H9 (cell line): ENCODE measurements at regions not wholly inside any gene's neighbourhood (a gene's known extent, or its start where the extent isn't known, plus 50 kb on each side); places are given as distances from the start of the nearest gene placed in this dataset.

Source experiments
- DNase-seq: peaks from one replicate; pipeline ENCODE4 v3.0.0-alpha.2; 2017
- H2AFZ ChIP-seq: one replicate; pipeline ENCODE4 v1.6.1; 2013; ENCODE audit warnings: mild to moderate bottlenecking, low read length, control low read depth, moderate library complexity
- H2AK5ac ChIP-seq: 2 replicates; pipeline ENCODE4 v1.6.1; 2013; ENCODE audit warnings: low read length, control low read depth, mixed read lengths; ENCODE audit not compliant: insufficient read length
- H2BK120ac ChIP-seq: one replicate; pipeline ENCODE4 v1.6.1; 2013; ENCODE audit warnings: low read depth, mild to moderate bottlenecking, low read length, control low read depth, inconsistent platforms; ENCODE audit not compliant: poor library complexity, severe bottlenecking
- H2BK12ac ChIP-seq: 2 replicates; pipeline ENCODE4 v1.6.1; 2013; ENCODE audit warnings: low read length, control low read depth, mixed read lengths, low read depth; ENCODE audit not compliant: insufficient read length
- H2BK15ac ChIP-seq: 2 replicates; pipeline ENCODE4 v1.6.1; 2013; ENCODE audit warnings: low read depth, low read length, control low read depth
- H2BK20ac ChIP-seq: one replicate; pipeline ENCODE4 v1.6.1; 2013; ENCODE audit warnings: low read depth, mild to moderate bottlenecking, low read length, control low read depth, inconsistent platforms; ENCODE audit not compliant: poor library complexity, severe bottlenecking
- H2BK5ac ChIP-seq: 2 replicates; pipeline ENCODE4 v1.6.1; 2013; ENCODE audit warnings: low read length, control low read depth, mixed read lengths; ENCODE audit not compliant: insufficient read length
- H3K14ac ChIP-seq: 2 replicates; pipeline ENCODE4 v1.6.1; 2013; ENCODE audit warnings: low read length, control low read depth; ENCODE audit not compliant: insufficient read depth
- H3K18ac ChIP-seq: 2 replicates; pipeline ENCODE4 v1.6.1; 2013; ENCODE audit warnings: low read depth, mild to moderate bottlenecking, mixed read lengths, low read length, control low read depth; ENCODE audit not compliant: insufficient read length
- H3K23ac ChIP-seq: 2 replicates; pipeline ENCODE4 v1.6.1; 2013; ENCODE audit warnings: low read length, control low read depth, mixed read lengths, low read depth; ENCODE audit not compliant: insufficient read length
- H3K23me2 ChIP-seq: 2 replicates; pipeline ENCODE4 v1.6.1; 2013; ENCODE audit warnings: low read depth, mild to moderate bottlenecking, mixed read lengths, low read length, control low read depth; ENCODE audit not compliant: insufficient read length, poor library complexity, severe bottlenecking
- H3K27ac ChIP-seq: 2 replicates; pipeline ENCODE4 v1.5.1; 2013; ENCODE audit warnings: low read length, control low read depth, mixed read lengths, low read depth; ENCODE audit not compliant: insufficient read length
- H3K27me3 ChIP-seq: 2 replicates; pipeline ENCODE4 v1.6.1; 2013; ENCODE audit warnings: low read length, control low read depth, inconsistent platforms; ENCODE audit not compliant: insufficient read depth
- H3K4ac ChIP-seq: 2 replicates; pipeline ENCODE4 v1.6.1; 2013; ENCODE audit warnings: low read depth, mild to moderate bottlenecking, control low read depth, inconsistent platforms, low read length, moderate library complexity
- H3K4me1 ChIP-seq: 2 replicates; pipeline ENCODE4 v1.6.1; 2013; ENCODE audit warnings: low read length, control low read depth, inconsistent platforms; ENCODE audit not compliant: insufficient read depth
- H3K4me2 ChIP-seq: 2 replicates; pipeline ENCODE4 v1.6.1; 2013; ENCODE audit warnings: low read length, control low read depth, mixed read lengths; ENCODE audit not compliant: insufficient read length, insufficient read depth
- H3K56ac ChIP-seq: 2 replicates; pipeline ENCODE4 v1.6.1; 2013; ENCODE audit warnings: low read depth, mild to moderate bottlenecking, mixed read lengths, low read length, control low read depth; ENCODE audit not compliant: insufficient read length
- H3K79me1 ChIP-seq: 2 replicates; pipeline ENCODE4 v1.6.1; 2013; ENCODE audit warnings: low read depth, mild to moderate bottlenecking, moderate library complexity, low read length, control low read depth, inconsistent platforms; ENCODE audit not compliant: insufficient read depth, poor library complexity, severe bottlenecking
- H3K79me2 ChIP-seq: 2 replicates; pipeline ENCODE4 v1.6.1; 2013; ENCODE audit warnings: low read length, control low read depth, inconsistent platforms; ENCODE audit not compliant: insufficient read depth
- H3K9ac ChIP-seq: 2 replicates; pipeline ENCODE4 v1.6.1; 2013; ENCODE audit warnings: low read length, control low read depth, mixed read lengths; ENCODE audit not compliant: insufficient read length; ENCODE audit errors: extremely low read depth
- H3K9me3 ChIP-seq: one replicate; pipeline ENCODE4 v1.6.1; 2013; ENCODE audit warnings: low read depth, low read length, inconsistent platforms; ENCODE audit not compliant: control insufficient read depth
- H3T11ph ChIP-seq: one replicate; pipeline ENCODE4 v1.6.1; 2013; ENCODE audit warnings: mild to moderate bottlenecking, low read length, control low read depth, inconsistent platforms
- H4K20me1 ChIP-seq: one replicate; pipeline ENCODE4 v1.6.1; 2013; ENCODE audit not compliant: control insufficient read depth, insufficient read length, insufficient read depth
- H4K5ac ChIP-seq: 2 replicates; pipeline ENCODE4 v1.6.1; 2013; ENCODE audit warnings: low read depth, mild to moderate bottlenecking, mixed read lengths, low read length, control low read depth; ENCODE audit not compliant: insufficient read length
- H4K8ac ChIP-seq: replicated peaks from 2 replicates; pipeline ENCODE4 v1.6.1; 2013; ENCODE audit warnings: low read length, control low read depth, mixed read lengths, low read depth; ENCODE audit not compliant: insufficient read length
- H4K91ac ChIP-seq: 2 replicates; pipeline ENCODE4 v1.6.1; 2013; ENCODE audit warnings: low read depth, mild to moderate bottlenecking, moderate library complexity, mixed read lengths, low read length, control low read depth; ENCODE audit not compliant: insufficient read length
- H3K27ac Mint-ChIP-seq, 3 experiments: 2 replicates in 2 of 3; 3 replicates in 1 of 3; pipeline ENCODE4 v1.8.0; 2020 to 2021; ENCODE audit warnings: mixed read lengths in 3 of 3, mild to moderate bottlenecking in 1 of 3, moderate library complexity in 1 of 3
- H3K27me3 Mint-ChIP-seq: 2 replicates; pipeline ENCODE4 v1.8.0; 2021; ENCODE audit warnings: low read depth, mild to moderate bottlenecking, moderate library complexity, mixed read lengths
- H3K36me3 Mint-ChIP-seq, 3 experiments: 2 replicates in 2 of 3; 3 replicates in 1 of 3; pipeline ENCODE4 v1.8.0; 2020 to 2021; ENCODE audit warnings: low read depth in 3 of 3, mixed read lengths in 3 of 3; ENCODE audit not compliant: insufficient read depth in 1 of 3
- H3K4me1 Mint-ChIP-seq, 2 experiments: 2 replicates each; pipeline ENCODE4 v1.8.0; 2020; ENCODE audit warnings: mixed read lengths in 2 of 2
- H3K4me3 Mint-ChIP-seq, 2 experiments: 2 replicates in 1 of 2; 3 replicates in 1 of 2; pipeline ENCODE4 v1.8.0; 2020 to 2021; ENCODE audit warnings: mild to moderate bottlenecking in 2 of 2, mixed read lengths in 2 of 2, moderate library complexity in 1 of 2
- H3K9me3 Mint-ChIP-seq, 2 experiments: 2 replicates in 1 of 2; 3 replicates in 1 of 2; pipeline ENCODE4 v1.8.0; 2020; ENCODE audit warnings: mild to moderate bottlenecking in 2 of 2, mixed read lengths in 2 of 2, moderate library complexity in 1 of 2
- CTCF ChIP-seq: fragments of 200-600 bp; sonication (generic); conservative IDR thresholded peaks from 3 replicates; pipeline ENCODE4 v1.8.0; 2021; ENCODE audit warnings: antibody characterized with exemption, mild to moderate bottlenecking
- WGBS: extraction: QIAGEN DNeasy Blood & Tissue Kit; methylation state at CpG from one replicate; pipeline ENCODE4 v1.1.7; 2013; ENCODE audit warnings: missing lambda C conversion rate, low lambda C conversion rate, mixed read lengths; ENCODE audit not compliant: insufficient read length; ENCODE audit errors: extremely low coverage; 5-methylcytosine and 5-hydroxymethylcytosine counted together

- no peak overlapping the region for H4K91ac ChIP-seq
- H2BK120ac ChIP-seq = no peak overlapping the region
- no peak overlapping the region for H3K4me2 ChIP-seq
- no peak overlapping the region for H2BK12ac ChIP-seq
- Mint-ChIP-seq H3K27me3 (peaks cover 42% of the 10 kb centered on the region), H3K27ac (no peak overlapping the region), H3K4me3 (no peak overlapping the region), H3K36me3 (peaks cover 15 to 19% (median 16%) of the 10 kb centered on the region in 3 experiments; a peak in 5 of 7 replicates), H3K9me3 (peaks cover 23 to 24% of the 10 kb centered on the region in 2 experiments), H3K4me1 (peaks cover 8 to 13% of the 10 kb centered on the region in 2 experiments)
- no peak overlapping the region for H3K14ac ChIP-seq
- H3K27me3 ChIP-seq = no peaks in the 10 kb centered on the region
- H4K8ac ChIP-seq = no peak overlapping the region
- no peaks in the 10 kb centered on the region for H3K79me2 ChIP-seq
- H2AFZ ChIP-seq = no peak overlapping the region
- no peaks in the 10 kb centered on the region for H4K20me1 ChIP-seq
- no peak overlapping the region for H3K56ac ChIP-seq
- DNase-seq = no peak
- no peak overlapping the region for H3K4ac ChIP-seq
- H3K23ac ChIP-seq = no peak overlapping the region
- H2BK15ac ChIP-seq = no peak overlapping the region
- peaks cover 8% of the 10 kb centered on the region for H3K9me3 ChIP-seq
- no peak overlapping the region for H3K9ac ChIP-seq
- H3K18ac ChIP-seq = no peak overlapping the region
- WGBS = no CpG with 5 or more reads among the region's 10 CpGs
- H2BK20ac ChIP-seq = no peak overlapping the region
- H2BK5ac ChIP-seq = no peak overlapping the region
- no peaks in the 10 kb centered on the region for H3K4me1 ChIP-seq
- H3K27ac ChIP-seq = no peak overlapping the region
- H3K23me2 ChIP-seq = no peaks in the 10 kb centered on the region
- no peak for TF ChIP-seq CTCF
- no peaks in the 10 kb centered on the region for H3K79me1 ChIP-seq
- H2AK5ac ChIP-seq = no peak overlapping the region
- no peak overlapping the region for H3T11ph ChIP-seq
- H4K5ac ChIP-seq = no peak overlapping the region
Observed at GRCh38 chr1:5664906-5665875, 327.0 kb downstream of the NPHP4 start.
